CD8-positive, alpha-beta memory T cell (primary cell): ENCODE measurements at regions not wholly inside any gene's neighbourhood (a gene's known extent, or its start where the extent isn't known, plus 50 kb on each side); places are given as distances from the start of the nearest gene placed in this dataset.

Experiments used
- CTCF ChIA-PET: fragments of 350-600 bp; sonication (Branson Sonifier 250); formaldehyde crosslinking; loops from one replicate; lab custom pipeline; 2021; ENCODE audit warnings: antibody characterized with exemption; lab: Charles Lee
- POLR2A ChIA-PET: fragments of 350-600 bp; sonication (Branson Sonifier 250); formaldehyde crosslinking; loops from one replicate; lab custom pipeline; 2021; ENCODE audit warnings: antibody characterized with exemption; lab: Charles Lee
- DNase-seq, 5 donors: peaks; one replicate each; pipeline versions ENCODE4 v3.0.0 to v3.0.0-alpha.2; 2020 to 2022; ENCODE audit warnings: mixed read lengths in 1 of 5
- H3K27ac ChIP-seq: one replicate; pipeline ENCODE4 v1.7.0; 2013; ENCODE audit warnings: low read depth, mild to moderate bottlenecking, low read length, moderate library complexity
- H3K27me3 ChIP-seq: 2 replicates; pipeline ENCODE4 v1.7.0; 2013; ENCODE audit warnings: low read length, mild to moderate bottlenecking; ENCODE audit not compliant: insufficient read depth, poor library complexity, severe bottlenecking
- H3K36me3 ChIP-seq: 2 replicates; pipeline ENCODE4 v1.7.0; 2013; ENCODE audit warnings: mild to moderate bottlenecking, low read length, moderate library complexity; ENCODE audit not compliant: insufficient read depth
- H3K4me1 ChIP-seq: 2 replicates; pipeline ENCODE4 v1.7.0; 2013; ENCODE audit warnings: mild to moderate bottlenecking, low read length, moderate library complexity; ENCODE audit not compliant: insufficient read depth
- H3K4me3 ChIP-seq: 2 replicates; pipeline ENCODE4 v1.7.0; 2013; ENCODE audit warnings: mild to moderate bottlenecking, low read length
- H3K9me3 ChIP-seq: 2 replicates; pipeline ENCODE4 v1.7.0; 2013; ENCODE audit warnings: mild to moderate bottlenecking, low read length
- H3K27ac Mint-ChIP-seq, 8 donors: one replicate each; pipeline ENCODE4 v1.8.0; 2020 to 2021; ENCODE audit warnings: mixed read lengths in 8 of 8, mild to moderate bottlenecking in 6 of 8, inconsistent platforms in 3 of 8, moderate library complexity in 3 of 8
- H3K27me3 Mint-ChIP-seq, 2 donors: one replicate each; pipeline ENCODE4 v1.8.0; 2020 to 2021; ENCODE audit warnings: mixed read lengths in 2 of 2, mild to moderate bottlenecking in 1 of 2, moderate library complexity in 1 of 2
- H3K36me3 Mint-ChIP-seq, 3 donors: one replicate each; pipeline ENCODE4 v1.8.0; 2020 to 2021; ENCODE audit warnings: mixed read lengths in 3 of 3, inconsistent platforms in 1 of 3, mild to moderate bottlenecking in 1 of 3
- H3K4me1 Mint-ChIP-seq, 3 donors: one replicate each; pipeline ENCODE4 v1.8.0; 2020 to 2021; ENCODE audit warnings: mixed read lengths in 3 of 3, inconsistent platforms in 1 of 3, mild to moderate bottlenecking in 1 of 3
- H3K4me3 Mint-ChIP-seq, 7 donors: one replicate each; pipeline ENCODE4 v1.8.0; 2020 to 2021; ENCODE audit warnings: mixed read lengths in 7 of 7, mild to moderate bottlenecking in 6 of 7, moderate library complexity in 4 of 7, inconsistent platforms in 2 of 7
- H3K9me3 Mint-ChIP-seq, 5 donors: one replicate each; pipeline ENCODE4 v1.8.0; 2020 to 2022; ENCODE audit warnings: mixed read lengths in 5 of 5, mild to moderate bottlenecking in 3 of 5, moderate library complexity in 2 of 5, inconsistent platforms in 1 of 5

GRCh38 chr3:127033171-127033570 is 50.3 kb downstream of the PLXNA1 start:
- no peak overlapping the region for H3K27ac Mint-ChIP-seq
- Histone ChIP-seq H3K36me3 (no peaks in the 10 kb centered on the region), H3K27ac (no peak overlapping the region), H3K4me3 (no peak overlapping the region), H3K4me1 (no peaks in the 10 kb centered on the region), H3K27me3 (no peaks in the 10 kb centered on the region), H3K9me3 (no peaks in the 10 kb centered on the region)
- no peaks in the 10 kb centered on the region for H3K9me3 Mint-ChIP-seq
- no peaks in the 10 kb centered on the region for H3K27me3 Mint-ChIP-seq
- no peaks in the 10 kb centered on the region for H3K4me1 Mint-ChIP-seq
- no peak overlapping the region for H3K4me3 Mint-ChIP-seq
- no peak for DNase-seq
- H3K36me3 Mint-ChIP-seq: peaks cover 0 to 32% (median 0%) of the 10 kb centered on the region in 3 donors
- CTCF ChIA-PET: no interaction called here
- POLR2A ChIA-PET: no interaction called here

- Histone ChIP-seq H3K4me1 (no peaks in the 10 kb centered on the region), H3K36me3 (no peaks in the 10 kb centered on the region), H3K27ac (no peak overlapping the region), H3K9me3 (no peaks in the 10 kb centered on the region), H3K27me3 (no peaks in the 10 kb centered on the region), H3K4me3 (no peak overlapping the region)
- peak in 1 of 5 donors; percentile 44 for DNase-seq
- POLR2A ChIA-PET: no interaction called here
- Mint-ChIP-seq H3K27me3 (peaks cover 1 to 2% of the 10 kb centered on the region in 2 donors), H3K4me1 (no peaks in the 10 kb centered on the region), H3K36me3 (peaks cover 0 to 29% (median 0%) of the 10 kb centered on the region in 3 donors), H3K27ac (no peak overlapping the region), H3K4me3 (no peak overlapping the region), H3K9me3 (no peaks in the 10 kb centered on the region)
- CTCF ChIA-PET: no interaction called here
Measured at GRCh38 chr3:127033786-127034185, 50.9 kb downstream of the PLXNA1 start.

GRCh38 chr3:127034195-127034989 is 51.5 kb downstream of the PLXNA1 start:
- no peak overlapping the region for H3K4me3 ChIP-seq
- peak in 1 of 5 donors; percentile 41 for DNase-seq
- H3K27me3 ChIP-seq: no peaks in the 10 kb centered on the region
- peak overlapping the region in 1 of 8 donors; percentile 47 for H3K27ac Mint-ChIP-seq
- H3K4me1 ChIP-seq: no peaks in the 10 kb centered on the region
- ChIA-PET POLR2A (no interaction called here), CTCF (no interaction called here)
- no peak overlapping the region for H3K27ac ChIP-seq
- H3K36me3 Mint-ChIP-seq: peaks cover 0 to 26% (median 0%) of the 10 kb centered on the region in 3 donors
- peaks cover 3% of the 10 kb centered on the region in 2 donors for H3K27me3 Mint-ChIP-seq
- no peak overlapping the region for H3K4me3 Mint-ChIP-seq
- H3K9me3 Mint-ChIP-seq: no peaks in the 10 kb centered on the region
- H3K36me3 ChIP-seq: no peaks in the 10 kb centered on the region
- no peaks in the 10 kb centered on the region for H3K4me1 Mint-ChIP-seq
- H3K9me3 ChIP-seq: no peaks in the 10 kb centered on the region

- no peaks in the 10 kb centered on the region for H3K27me3 ChIP-seq
- Mint-ChIP-seq H3K9me3 (no peaks in the 10 kb centered on the region), H3K4me1 (no peaks in the 10 kb centered on the region), H3K27ac (peak overlapping the region in 1 of 8 donors; percentile 47), H3K36me3 (peaks cover 0 to 24% (median 0%) of the 10 kb centered on the region in 3 donors), H3K27me3 (peaks cover 3% of the 10 kb centered on the region in 2 donors), H3K4me3 (no peak overlapping the region)
- no peak overlapping the region for H3K27ac ChIP-seq
- CTCF ChIA-PET: no interaction called here
- DNase-seq: peak in 1 of 5 donors; percentile 17
- no peaks in the 10 kb centered on the region for H3K9me3 ChIP-seq
- no peak overlapping the region for H3K4me3 ChIP-seq
- POLR2A ChIA-PET: no interaction called here
- H3K36me3 ChIP-seq: no peaks in the 10 kb centered on the region
- H3K4me1 ChIP-seq: no peaks in the 10 kb centered on the region
Measured at GRCh38 chr3:127034990-127035652, 52.2 kb downstream of the PLXNA1 start.

GRCh38 chr3:127035677-127036076 is 52.8 kb downstream of the PLXNA1 start:
- peak in 1 of 5 donors; percentile 37 for DNase-seq
- H3K4me1 ChIP-seq: no peaks in the 10 kb centered on the region
- H3K36me3 ChIP-seq: no peaks in the 10 kb centered on the region
- Mint-ChIP-seq H3K9me3 (no peaks in the 10 kb centered on the region), H3K4me1 (no peaks in the 10 kb centered on the region), H3K27me3 (peaks cover 3% of the 10 kb centered on the region in 2 donors), H3K36me3 (peaks cover 0 to 24% (median 0%) of the 10 kb centered on the region in 3 donors), H3K27ac (no peak overlapping the region), H3K4me3 (no peak overlapping the region)
- no peak overlapping the region for H3K27ac ChIP-seq
- no peaks in the 10 kb centered on the region for H3K27me3 ChIP-seq
- H3K9me3 ChIP-seq: no peaks in the 10 kb centered on the region
- ChIA-PET CTCF (no interaction called here), POLR2A (no interaction called here)
- no peak overlapping the region for H3K4me3 ChIP-seq

- Histone ChIP-seq H3K27me3 (no peaks in the 10 kb centered on the region), H3K4me1 (no peaks in the 10 kb centered on the region), H3K36me3 (no peaks in the 10 kb centered on the region), H3K27ac (no peak overlapping the region), H3K4me3 (no peak overlapping the region), H3K9me3 (no peaks in the 10 kb centered on the region)
- Mint-ChIP-seq H3K4me3 (no peak overlapping the region), H3K9me3 (no peaks in the 10 kb centered on the region), H3K36me3 (peaks cover 0 to 21% (median 0%) of the 10 kb centered on the region in 3 donors), H3K27me3 (peaks cover 3% of the 10 kb centered on the region in 2 donors), H3K27ac (no peak overlapping the region), H3K4me1 (no peaks in the 10 kb centered on the region)
- ChIA-PET CTCF (no interaction called here), POLR2A (no interaction called here)
- DNase-seq: peak in 1 of 5 donors; percentile 42
Measured at GRCh38 chr3:127036209-127037020, 53.5 kb downstream of the PLXNA1 start.

- Histone ChIP-seq H3K27me3 (no peaks in the 10 kb centered on the region), H3K4me3 (no peak overlapping the region), H3K36me3 (no peaks in the 10 kb centered on the region), H3K27ac (no peak overlapping the region), H3K9me3 (no peaks in the 10 kb centered on the region), H3K4me1 (no peaks in the 10 kb centered on the region)
- Mint-ChIP-seq H3K4me1 (no peaks in the 10 kb centered on the region), H3K4me3 (no peak overlapping the region), H3K27me3 (peaks cover 3 to 7% of the 10 kb centered on the region in 2 donors), H3K36me3 (peaks cover 0 to 15% (median 0%) of the 10 kb centered on the region in 3 donors), H3K27ac (no peak overlapping the region), H3K9me3 (no peaks in the 10 kb centered on the region)
- ChIA-PET POLR2A (no interaction called here), CTCF (no interaction called here)
- peak in 1 of 5 donors; percentile 18 for DNase-seq
Measured at GRCh38 chr3:127037021-127037400, 54.1 kb downstream of the PLXNA1 start.
